GM12873 (cell line): ENCODE measurements at regions not wholly inside any gene's neighbourhood (a gene's known extent, or its start where the extent isn't known, plus 50 kb on each side); places are given as distances from the start of the nearest gene placed in this dataset.

Source experiments
- CTCF ChIP-seq: IDR thresholded peaks from 2 replicates; pipeline ENCODE4 v1.5.1; 2012; ENCODE audit warnings: low read depth, mild to moderate bottlenecking, moderate library complexity, low read length, control low read depth; ENCODE audit not compliant: insufficient read depth; ENCODE audit errors: missing control alignments

- TF ChIP-seq CTCF = no peak
Observed at GRCh38 chr18:10379522-10379921, 74.9 kb upstream of the APCDD1 start.

GRCh38 chr18:10381516-10381915, 72.9 kb upstream of the APCDD1 start:
- no peak for TF ChIP-seq CTCF

GRCh38 chr18:10381951-10382350, 72.5 kb upstream of the APCDD1 start:
- no peak for TF ChIP-seq CTCF

- no peak for TF ChIP-seq CTCF
Observed at GRCh38 chr18:10386049-10386448, 68.4 kb upstream of the APCDD1 start.

GRCh38 chr18:10386956-10387355, 67.5 kb upstream of the APCDD1 start:
- TF ChIP-seq CTCF = no peak

- TF ChIP-seq CTCF = no peak
Observed at GRCh38 chr18:10387399-10387798, 67.0 kb upstream of the APCDD1 start.

GRCh38 chr18:10388373-10388772, 66.1 kb upstream of the APCDD1 start:
- TF ChIP-seq CTCF = no peak
